ENCODE measurements at regions not wholly inside any gene's neighbourhood (a gene's known extent, or its start where the extent isn't known, plus 50 kb on each side); places are given as distances from the start of the nearest gene placed in this dataset.

- no peak for TF ChIP-seq CTCF (IDR thresholded peaks at IDR 0.05 in 4 of 5, conservative IDR thresholded peaks at IDR 0.05 in 1 of 5)
- TF ChIP-seq POLR2A (IDR thresholded peaks at IDR 0.05), result no peak
Measured at GRCh38 chr1:104331763-104332162, 582.1 kb downstream of the AMY1C start.
